KMS-11 (cell line): ENCODE measurements at regions not wholly inside any gene's neighbourhood (a gene's known extent, or its start where the extent isn't known, plus 50 kb on each side); places are given as distances from the start of the nearest gene placed in this dataset.

Experiments
- H2AFZ ChIP-seq: fragments of 200-600 bp; sonication (generic); 2 replicates; pipeline ENCODE4 v1.6.1; 2016; ENCODE audit warnings: antibody characterized with exemption, mixed run types, low read depth
- H3K27ac ChIP-seq: fragments of 200-600 bp; sonication (generic); 2 replicates; pipeline ENCODE4 v1.6.1; 2016; ENCODE audit warnings: mild to moderate bottlenecking, mixed run types
- H3K27me3 ChIP-seq: fragments of 200-600 bp; sonication (generic); 2 replicates; pipeline ENCODE4 v1.6.1; 2017; ENCODE audit warnings: mild to moderate bottlenecking, low read depth, mixed run types, moderate library complexity; ENCODE audit not compliant: insufficient read depth
- H3K36me3 ChIP-seq: fragments of 200-600 bp; sonication (generic); 2 replicates; pipeline ENCODE4 v1.6.1; 2017; ENCODE audit warnings: mild to moderate bottlenecking, mixed run types; ENCODE audit not compliant: insufficient read depth
- H3K4me1 ChIP-seq: fragments of 200-600 bp; sonication (generic); 2 replicates; pipeline ENCODE4 v1.6.1; 2016; ENCODE audit warnings: mild to moderate bottlenecking, low read depth, mixed run types; ENCODE audit not compliant: poor library complexity, severe bottlenecking
- H3K4me2 ChIP-seq: fragments of 200-600 bp; sonication (generic); 2 replicates; pipeline ENCODE4 v1.7.0; 2016; ENCODE audit warnings: mild to moderate bottlenecking, mixed run types
- H3K4me3 ChIP-seq: fragments of 200-600 bp; sonication (generic); IDR thresholded peaks from 2 replicates; pipeline ENCODE4 v1.6.1; 2017; ENCODE audit warnings: low read depth, low read length, mixed read lengths; ENCODE audit not compliant: insufficient read depth
- H3K79me2 ChIP-seq: fragments of 200-600 bp; sonication (generic); 2 replicates; pipeline ENCODE4 v1.6.1; 2016; ENCODE audit warnings: low read depth, mixed run types; ENCODE audit not compliant: insufficient read depth
- H3K9ac ChIP-seq: fragments of 200-600 bp; sonication (generic); 2 replicates; pipeline ENCODE4 v1.6.1; 2016; ENCODE audit warnings: mild to moderate bottlenecking, mixed run types
- H4K20me1 ChIP-seq: fragments of 200-600 bp; sonication (generic); 2 replicates; pipeline ENCODE4 v1.6.1; 2016; ENCODE audit warnings: mild to moderate bottlenecking, mixed run types; ENCODE audit not compliant: insufficient read depth
- TF ChIP-seq, protein P1 (sequence below): fragments of 200-600 bp; sonication (generic); conservative IDR thresholded peaks from 2 replicates; pipeline ENCODE4 v1.6.1; 2017; ENCODE audit warnings: low read depth, mild to moderate bottlenecking, antibody characterized with exemption, low read length, moderate library complexity, mixed read lengths

DNA sequence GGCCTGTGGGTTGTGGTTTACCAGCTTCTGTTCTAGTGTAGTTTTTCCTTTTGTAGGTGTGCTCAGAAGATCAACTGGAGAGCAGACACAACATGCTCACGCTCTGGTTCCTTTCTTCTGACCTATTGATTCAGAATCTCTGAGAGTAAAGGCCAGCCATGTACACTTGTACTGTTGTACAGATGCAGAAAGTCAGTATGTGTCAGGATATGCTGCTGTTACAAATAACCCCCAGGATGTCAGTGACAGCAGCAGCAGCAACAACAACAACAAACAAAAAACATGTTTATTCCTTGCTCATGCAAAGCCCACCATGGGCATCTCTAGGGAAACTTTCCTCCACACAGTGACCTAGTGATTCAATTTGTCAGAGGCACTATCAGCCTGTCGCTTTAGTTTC, 154.8 kb upstream of the RBFOX1 start:
- Histone ChIP-seq H3K79me2 (no peaks in the 10 kb centered on the region), H3K9ac (no peak overlapping the region), H3K4me3 (no peak overlapping the region), H3K27me3 (no peaks in the 10 kb centered on the region), H3K27ac (no peak overlapping the region), H3K4me2 (no peak overlapping the region), H4K20me1 (no peaks in the 10 kb centered on the region), H3K36me3 (no peaks in the 10 kb centered on the region), H2AFZ (no peak overlapping the region), H3K4me1 (no peaks in the 10 kb centered on the region)
- TF ChIP-seq, protein P1, sequence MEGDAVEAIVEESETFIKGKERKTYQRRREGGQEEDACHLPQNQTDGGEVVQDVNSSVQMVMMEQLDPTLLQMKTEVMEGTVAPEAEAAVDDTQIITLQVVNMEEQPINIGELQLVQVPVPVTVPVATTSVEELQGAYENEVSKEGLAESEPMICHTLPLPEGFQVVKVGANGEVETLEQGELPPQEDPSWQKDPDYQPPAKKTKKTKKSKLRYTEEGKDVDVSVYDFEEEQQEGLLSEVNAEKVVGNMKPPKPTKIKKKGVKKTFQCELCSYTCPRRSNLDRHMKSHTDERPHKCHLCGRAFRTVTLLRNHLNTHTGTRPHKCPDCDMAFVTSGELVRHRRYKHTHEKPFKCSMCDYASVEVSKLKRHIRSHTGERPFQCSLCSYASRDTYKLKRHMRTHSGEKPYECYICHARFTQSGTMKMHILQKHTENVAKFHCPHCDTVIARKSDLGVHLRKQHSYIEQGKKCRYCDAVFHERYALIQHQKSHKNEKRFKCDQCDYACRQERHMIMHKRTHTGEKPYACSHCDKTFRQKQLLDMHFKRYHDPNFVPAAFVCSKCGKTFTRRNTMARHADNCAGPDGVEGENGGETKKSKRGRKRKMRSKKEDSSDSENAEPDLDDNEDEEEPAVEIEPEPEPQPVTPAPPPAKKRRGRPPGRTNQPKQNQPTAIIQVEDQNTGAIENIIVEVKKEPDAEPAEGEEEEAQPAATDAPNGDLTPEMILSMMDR = no peak

DNA sequence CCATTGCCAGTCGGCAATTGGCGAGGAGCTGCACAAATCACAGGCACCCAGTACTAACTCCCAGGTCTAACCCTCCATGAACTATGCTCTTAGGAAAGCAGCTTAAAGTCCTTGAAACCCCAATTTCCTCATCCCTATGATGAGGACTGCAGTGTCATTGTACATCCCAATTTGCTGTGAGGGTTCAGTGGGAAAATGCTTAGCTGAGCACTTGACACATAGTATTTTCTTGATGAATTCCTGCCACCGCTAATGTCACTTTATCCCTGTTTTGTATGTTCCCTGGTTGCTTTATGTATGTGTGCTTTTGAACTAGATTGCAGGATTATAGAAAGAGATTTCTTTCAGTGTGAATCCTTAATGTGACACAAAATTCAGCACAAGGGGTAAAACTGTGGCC, 161.5 kb upstream of the RBFOX1 start:
- Histone ChIP-seq H3K9ac (no peak overlapping the region), H3K27ac (no peak overlapping the region), H3K4me3 (no peak overlapping the region), H2AFZ (no peak overlapping the region), H3K27me3 (no peaks in the 10 kb centered on the region), H4K20me1 (no peaks in the 10 kb centered on the region), H3K4me2 (no peak overlapping the region), H3K4me1 (no peaks in the 10 kb centered on the region), H3K36me3 (no peaks in the 10 kb centered on the region), H3K79me2 (no peaks in the 10 kb centered on the region)
- TF ChIP-seq, protein P1 = no peak

DNA sequence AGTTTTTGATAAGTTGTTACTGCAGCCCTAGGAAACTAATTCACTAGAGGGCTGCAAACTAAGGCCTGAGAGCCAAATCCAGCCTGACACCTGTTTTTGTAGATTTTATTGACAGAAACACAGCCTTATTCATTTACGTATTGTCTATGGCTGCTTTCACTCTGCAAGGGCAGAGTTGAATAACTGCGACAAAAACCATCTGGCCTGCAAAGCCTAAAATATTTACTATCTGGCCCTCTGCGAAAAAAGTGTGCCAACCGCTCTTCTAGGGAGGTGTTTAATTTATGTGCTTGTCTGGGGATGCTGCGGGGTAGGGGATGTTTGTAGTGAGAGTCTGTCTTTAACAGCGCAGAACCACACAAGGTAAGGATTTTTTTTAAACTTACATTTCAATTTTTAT, 165.0 kb upstream of the RBFOX1 start:
- no peak overlapping the region for H2AFZ ChIP-seq
- no peaks in the 10 kb centered on the region for H3K36me3 ChIP-seq
- TF ChIP-seq, protein P1 = no peak
- no peak overlapping the region for H3K4me3 ChIP-seq
- H3K9ac ChIP-seq = no peak overlapping the region
- no peak overlapping the region for H3K27ac ChIP-seq
- no peak overlapping the region for H3K4me2 ChIP-seq
- H3K79me2 ChIP-seq = no peaks in the 10 kb centered on the region
- H3K4me1 ChIP-seq = no peaks in the 10 kb centered on the region
- no peaks in the 10 kb centered on the region for H4K20me1 ChIP-seq
- no peaks in the 10 kb centered on the region for H3K27me3 ChIP-seq

DNA sequence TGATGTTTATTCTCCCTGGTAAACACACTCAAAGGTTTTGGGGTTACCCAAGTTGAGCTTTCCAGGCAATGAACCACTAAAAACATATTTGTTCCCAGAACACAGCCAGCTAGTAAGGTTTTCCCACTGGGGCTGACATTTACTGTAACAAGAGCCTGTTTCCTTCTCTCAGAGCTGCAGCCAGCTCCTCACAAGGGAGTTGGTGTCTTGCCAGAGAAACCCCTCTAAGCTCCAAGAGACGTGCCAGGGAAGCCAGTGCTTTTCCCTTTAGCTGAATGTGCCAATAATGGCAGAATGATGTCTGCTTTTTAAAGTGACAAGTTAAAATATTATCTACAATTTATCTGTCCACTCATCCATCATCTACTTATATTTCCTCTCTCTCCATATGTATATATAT, 170.8 kb upstream of the RBFOX1 start:
- H3K4me2 ChIP-seq = no peak overlapping the region
- H3K79me2 ChIP-seq = no peaks in the 10 kb centered on the region
- H3K4me3 ChIP-seq = no peak overlapping the region
- H3K4me1 ChIP-seq = no peaks in the 10 kb centered on the region
- no peaks in the 10 kb centered on the region for H3K27me3 ChIP-seq
- TF ChIP-seq, protein P1 = no peak
- H2AFZ ChIP-seq = no peak overlapping the region
- no peak overlapping the region for H3K9ac ChIP-seq
- no peak overlapping the region for H3K27ac ChIP-seq
- H4K20me1 ChIP-seq = no peaks in the 10 kb centered on the region
- H3K36me3 ChIP-seq = no peaks in the 10 kb centered on the region

DNA sequence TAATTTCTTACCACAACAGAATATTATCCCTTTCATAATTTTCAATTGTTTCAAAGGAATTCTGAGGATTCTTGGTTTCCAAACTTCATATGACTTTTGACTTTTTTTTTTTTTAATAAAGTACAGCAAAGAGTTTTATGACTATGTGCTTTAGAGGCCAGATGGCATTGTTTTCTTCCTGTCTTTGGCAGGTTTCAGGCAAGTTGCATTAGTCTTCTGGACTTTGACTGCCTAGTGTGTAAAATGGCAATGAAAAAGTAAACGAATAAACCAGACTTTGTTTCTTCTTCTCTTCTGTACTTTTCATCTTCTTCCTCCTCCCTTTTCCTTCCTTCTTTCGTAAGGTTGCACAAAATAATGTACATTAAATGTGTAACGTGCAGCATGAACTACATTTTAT, 172.6 kb upstream of the RBFOX1 start:
- no peaks in the 10 kb centered on the region for H4K20me1 ChIP-seq
- no peaks in the 10 kb centered on the region for H3K79me2 ChIP-seq
- TF ChIP-seq, protein P1 = no peak
- H3K9ac ChIP-seq = no peak overlapping the region
- no peaks in the 10 kb centered on the region for H3K4me1 ChIP-seq
- no peaks in the 10 kb centered on the region for H3K36me3 ChIP-seq
- no peak overlapping the region for H3K4me2 ChIP-seq
- no peak overlapping the region for H3K27ac ChIP-seq
- no peak overlapping the region for H3K4me3 ChIP-seq
- H3K27me3 ChIP-seq = no peaks in the 10 kb centered on the region
- no peak overlapping the region for H2AFZ ChIP-seq
